ENCODE measurements at regions not wholly inside any gene's neighbourhood (a gene's known extent, or its start where the extent isn't known, plus 50 kb on each side); places are given as distances from the start of the nearest gene placed in this dataset.

DNA sequence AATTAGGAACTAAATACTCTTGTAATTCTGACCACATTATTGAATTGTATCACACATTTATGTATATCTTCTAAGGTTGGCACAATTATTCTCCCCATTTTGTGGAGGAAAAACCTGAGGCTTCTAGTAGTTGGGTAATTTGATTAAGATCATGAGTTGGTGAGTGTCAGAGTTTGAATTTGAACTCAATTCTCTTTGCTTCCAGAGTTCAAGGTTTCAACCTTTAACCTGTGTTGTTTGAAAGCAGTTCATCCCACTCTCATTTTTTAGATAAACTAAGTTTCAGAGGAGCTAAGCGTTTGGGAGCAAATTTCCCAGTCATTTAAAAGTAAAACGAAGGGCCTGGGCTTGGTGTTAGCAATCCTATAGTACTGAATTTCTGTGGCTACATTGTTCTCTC, 293.4 kb downstream of the ADGRL2 start:
- no peaks in the 10 kb centered on the region for H3K36me3 ChIP-seq (ENCODE audit: insufficient read depth, low read length, poor library complexity, severe bottlenecking)
- CTCF ChIA-PET, result no interaction called here
- DNase-seq (ENCODE audit: low spot score), result no peak
- H3K27ac ChIP-seq (ENCODE audit: low read depth, low read length, poor library complexity, severe bottlenecking), result no peak overlapping the region
- TF ChIP-seq CTCF (conservative IDR thresholded peaks at IDR 0.05; ENCODE audit: low read depth, low read length) (no peak), EZH2 (IDR thresholded peaks at IDR 0.05; ENCODE audit: borderline replicate concordance, low read depth, low read length, poor library complexity, severe bottlenecking) (no peak)
- intact Hi-C loops (cut with micrococcal nuclease; ENCODE audit: unreplicated experiment), result no loop called here
- H3K4me1 ChIP-seq (ENCODE audit: insufficient read depth, low read length, poor library complexity, severe bottlenecking), result no peaks in the 10 kb centered on the region
- H3K27me3 ChIP-seq (replicated peaks; ENCODE audit: insufficient read depth, low read depth, low read length, poor library complexity), result no peaks in the 10 kb centered on the region
- BruUV-seq (replicated peaks), result no TSS peak
- no peak overlapping the region for H3K4me3 ChIP-seq (ENCODE audit: low read depth, low read length, poor library complexity, severe bottlenecking)
- POLR2A ChIA-PET (ENCODE audit: low non-redundant PET), result no interaction called here
- no peaks in the 10 kb centered on the region for H3K9me3 ChIP-seq (ENCODE audit: low read depth, low read length, poor library complexity, severe bottlenecking)

DNA sequence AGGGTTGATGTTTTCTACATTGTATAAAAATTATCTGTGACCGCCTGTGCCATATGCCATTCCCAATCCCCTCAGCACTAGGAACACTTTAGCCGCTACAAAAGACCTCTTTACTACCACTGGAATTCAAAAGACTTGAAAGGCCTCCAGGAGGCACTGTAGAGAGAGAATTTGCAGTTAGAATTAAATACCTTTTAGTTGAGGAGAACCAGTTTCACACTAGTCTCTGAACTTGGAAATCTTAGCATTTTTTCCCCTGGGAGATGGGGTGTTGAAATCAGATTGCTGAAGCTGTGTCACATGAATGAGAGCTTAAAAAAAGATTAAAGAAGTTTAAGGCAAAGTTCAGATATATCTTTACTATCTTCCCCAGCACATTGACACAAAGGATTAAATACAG, 291.0 kb downstream of the ADGRL2 start:
- intact Hi-C loops (cut with micrococcal nuclease; ENCODE audit: unreplicated experiment), result no loop called here

GRCh38 chr1:82091265-82091664, 290.5 kb downstream of the ADGRL2 start:
- TF ChIP-seq EZH2 (IDR thresholded peaks at IDR 0.05; ENCODE audit: borderline replicate concordance, low read depth, low read length, poor library complexity, severe bottlenecking) (no peak), CTCF (conservative IDR thresholded peaks at IDR 0.05; ENCODE audit: low read depth, low read length) (no peak)
- no peaks in the 10 kb centered on the region for H3K4me1 ChIP-seq (ENCODE audit: insufficient read depth, low read length, poor library complexity, severe bottlenecking)
- no peaks in the 10 kb centered on the region for H3K36me3 ChIP-seq (ENCODE audit: insufficient read depth, low read length, poor library complexity, severe bottlenecking)
- H3K9me3 ChIP-seq (ENCODE audit: low read depth, low read length, poor library complexity, severe bottlenecking), result no peaks in the 10 kb centered on the region
- no peak for DNase-seq (ENCODE audit: low spot score)
- no peak overlapping the region for H3K27ac ChIP-seq (ENCODE audit: low read depth, low read length, poor library complexity, severe bottlenecking)
- ChIA-PET CTCF (no interaction called here), POLR2A (ENCODE audit: low non-redundant PET) (no interaction called here)
- no TSS peak for BruUV-seq (replicated peaks)
- intact Hi-C loops (cut with micrococcal nuclease; ENCODE audit: unreplicated experiment), result no loop called here
- H3K4me3 ChIP-seq (ENCODE audit: low read depth, low read length, poor library complexity, severe bottlenecking), result no peak overlapping the region
- no peaks in the 10 kb centered on the region for H3K27me3 ChIP-seq (replicated peaks; ENCODE audit: insufficient read depth, low read depth, low read length, poor library complexity)

More for the DNA sequence above, 291.0 kb downstream of the ADGRL2 start:
- ChIA-PET CTCF (no interaction called here), POLR2A (ENCODE audit: low non-redundant PET) (no interaction called here)
- Histone ChIP-seq H3K4me1 (ENCODE audit: insufficient read depth, low read length, poor library complexity, severe bottlenecking) (no peaks in the 10 kb centered on the region), H3K9me3 (ENCODE audit: low read depth, low read length, poor library complexity, severe bottlenecking) (no peaks in the 10 kb centered on the region), H3K27ac (ENCODE audit: low read depth, low read length, poor library complexity, severe bottlenecking) (no peak overlapping the region), H3K4me3 (ENCODE audit: low read depth, low read length, poor library complexity, severe bottlenecking) (no peak overlapping the region), H3K36me3 (ENCODE audit: insufficient read depth, low read length, poor library complexity, severe bottlenecking) (no peaks in the 10 kb centered on the region), H3K27me3 (replicated peaks; ENCODE audit: insufficient read depth, low read depth, low read length, poor library complexity) (no peaks in the 10 kb centered on the region)
- no TSS peak for BruUV-seq (replicated peaks)
- peak; percentile 27 for DNase-seq (ENCODE audit: low spot score)
- no peak for TF ChIP-seq EZH2 (IDR thresholded peaks at IDR 0.05; ENCODE audit: borderline replicate concordance, low read depth, low read length, poor library complexity, severe bottlenecking)
- peak; percentile 40; the same call in 1 of the 2 replicates for TF ChIP-seq CTCF (conservative IDR thresholded peaks at IDR 0.05; ENCODE audit: low read depth, low read length)

Measured in A673 (cell line).